ENCODE measurements at regions not wholly inside any gene's neighbourhood (a gene's known extent, or its start where the extent isn't known, plus 50 kb on each side); places are given as distances from the start of the nearest gene placed in this dataset.

GRCh38 chrY:8121825-8122224 is 1210.3 kb upstream of the AMELY start:
- no TSS peak for BruUV-seq (replicated peaks)
- Histone ChIP-seq H2AFZ (ENCODE audit: low read length) (no peak overlapping the region), H3K79me2 (ENCODE audit: insufficient read depth, low read depth, low read length) (no peaks in the 10 kb centered on the region), H3K9me2 (ENCODE audit: insufficient read depth, low read length) (no peaks in the 10 kb centered on the region), H3K9me3 (ENCODE audit: low read length) (no peaks in the 10 kb centered on the region), H3K4me3 (ENCODE audit: low read depth, low read length, poor library complexity, severe bottlenecking) (no peak overlapping the region), H4K20me1 (ENCODE audit: insufficient read depth, low read length) (no peaks in the 10 kb centered on the region), H3K4me1 (ENCODE audit: insufficient read depth, low read length, poor library complexity, severe bottlenecking) (no peaks in the 10 kb centered on the region), H3K4me2 (ENCODE audit: low read length) (no peak overlapping the region), H3K27ac (ENCODE audit: low read depth, low read length, poor library complexity, severe bottlenecking) (no peak overlapping the region), H3K36me3 (ENCODE audit: insufficient read depth, low read length) (no peaks in the 10 kb centered on the region)
- intact Hi-C loops (cut with micrococcal nuclease; ENCODE audit: unreplicated experiment): no loop called here
- ChIA-PET CTCF (ENCODE audit: unreplicated experiment) (no interaction called here), POLR2A (no interaction called here)
- no peak for DNase-seq (ENCODE audit: low spot score)
- no peak for TF ChIP-seq EZH2phosphoT487 (IDR thresholded peaks at IDR 0.05; ENCODE audit: borderline replicate concordance, low read depth, low read length)
- TF ChIP-seq CTCF (conservative IDR thresholded peaks at IDR 0.05; ENCODE audit: low read length): no peak

- POLR2A ChIA-PET: no interaction called here
These were observed 1182.9 kb upstream of the AMELY start for GRCh38 chrY:8094429-8094828.

GRCh38 chrY:8092926-8093325 is 1181.4 kb upstream of the AMELY start:
- no peak overlapping the region for H3K4me2 ChIP-seq (ENCODE audit: low read length)
- POLR2A ChIA-PET: interaction anchor here (0.5 kb wide), 1 partner anchor 258 kb away, joined by 3 read pairs; no protein-coding TSS in a partner anchor

More at GRCh38 chrY:8094429-8094828, 1182.9 kb upstream of the AMELY start:
- Histone ChIP-seq H3K79me2 (ENCODE audit: insufficient read depth, low read depth, low read length) (no peaks in the 10 kb centered on the region), H3K4me1 (ENCODE audit: insufficient read depth, low read length, poor library complexity, severe bottlenecking) (no peaks in the 10 kb centered on the region), H3K4me2 (ENCODE audit: low read length) (no peak overlapping the region), H4K20me1 (ENCODE audit: insufficient read depth, low read length) (no peaks in the 10 kb centered on the region), H3K9me3 (ENCODE audit: low read length) (no peaks in the 10 kb centered on the region), H3K27ac (ENCODE audit: low read depth, low read length, poor library complexity, severe bottlenecking) (no peak overlapping the region), H3K36me3 (ENCODE audit: insufficient read depth, low read length) (no peaks in the 10 kb centered on the region), H2AFZ (ENCODE audit: low read length) (no peak overlapping the region), H3K9me2 (ENCODE audit: insufficient read depth, low read length) (no peaks in the 10 kb centered on the region), H3K4me3 (ENCODE audit: low read depth, low read length, poor library complexity, severe bottlenecking) (no peak overlapping the region)
- TF ChIP-seq CTCF (conservative IDR thresholded peaks at IDR 0.05; ENCODE audit: low read length) (no peak), EZH2phosphoT487 (IDR thresholded peaks at IDR 0.05; ENCODE audit: borderline replicate concordance, low read depth, low read length) (no peak)
- intact Hi-C loops (cut with micrococcal nuclease; ENCODE audit: unreplicated experiment): no loop called here
- no TSS peak for BruUV-seq (replicated peaks)
- DNase-seq (ENCODE audit: low spot score): no peak
- CTCF ChIA-PET (ENCODE audit: unreplicated experiment): no interaction called here

More at GRCh38 chrY:8092926-8093325, 1181.4 kb upstream of the AMELY start:
- H2AFZ ChIP-seq (ENCODE audit: low read length): no peak overlapping the region
- DNase-seq (ENCODE audit: low spot score): no peak
- intact Hi-C loops (cut with micrococcal nuclease; ENCODE audit: unreplicated experiment): no loop called here
- no peak for TF ChIP-seq EZH2phosphoT487 (IDR thresholded peaks at IDR 0.05; ENCODE audit: borderline replicate concordance, low read depth, low read length)
- no peak for TF ChIP-seq CTCF (conservative IDR thresholded peaks at IDR 0.05; ENCODE audit: low read length)
- no peaks in the 10 kb centered on the region for H3K79me2 ChIP-seq (ENCODE audit: insufficient read depth, low read depth, low read length)
- no peaks in the 10 kb centered on the region for H3K9me3 ChIP-seq (ENCODE audit: low read length)
- H4K20me1 ChIP-seq (ENCODE audit: insufficient read depth, low read length): no peaks in the 10 kb centered on the region
- H3K9me2 ChIP-seq (ENCODE audit: insufficient read depth, low read length): no peaks in the 10 kb centered on the region
- no peaks in the 10 kb centered on the region for H3K4me1 ChIP-seq (ENCODE audit: insufficient read depth, low read length, poor library complexity, severe bottlenecking)
- CTCF ChIA-PET (ENCODE audit: unreplicated experiment): no interaction called here
- H3K4me3 ChIP-seq (ENCODE audit: low read depth, low read length, poor library complexity, severe bottlenecking): no peak overlapping the region
- no TSS peak for BruUV-seq (replicated peaks)
- H3K36me3 ChIP-seq (ENCODE audit: insufficient read depth, low read length): no peaks in the 10 kb centered on the region
- H3K27ac ChIP-seq (ENCODE audit: low read depth, low read length, poor library complexity, severe bottlenecking): no peak overlapping the region

All from OCI-LY7 (cell line).